Breast epithelium (tissue), 3 donors: ENCODE measurements at regions not wholly inside any gene's neighbourhood (a gene's known extent, or its start where the extent isn't known, plus 50 kb on each side); places are given as distances from the start of the nearest gene placed in this dataset.

ENCODE experiments used
- CTCF ChIP-seq, 3 donors: fragments of 450-650 bp; IDR thresholded peaks; one replicate each; pipeline ENCODE4 v1.5.1; 2016 to 2017; ENCODE audit warnings: antibody characterized with exemption in 3 of 3, mild to moderate bottlenecking in 3 of 3, moderate library complexity in 3 of 3
- POLR2A ChIP-seq: fragments of 450-650 bp; IDR thresholded peaks from one replicate; pipeline ENCODE4 v1.6.1; 2016; ENCODE audit warnings: antibody characterized with exemption, mild to moderate bottlenecking, moderate library complexity
- POLR2AphosphoS5 ChIP-seq, 3 donors: sonication (generic); formaldehyde crosslinking; IDR thresholded peaks; one replicate each; pipeline ENCODE4 v1.6.1; 2017; ENCODE audit warnings: antibody characterized with exemption in 3 of 3

GRCh38 chr12:84218406-84218805 lies 694.2 kb downstream of the SLC6A15 start:
- TF ChIP-seq CTCF (IDR thresholded peaks at IDR 0.05) (no peak), POLR2AphosphoS5 (IDR thresholded peaks at IDR 0.05) (no peak), POLR2A (no peak)
